ENCODE measurements at regions not wholly inside any gene's neighbourhood (a gene's known extent, or its start where the extent isn't known, plus 50 kb on each side); places are given as distances from the start of the nearest gene placed in this dataset.

DNA sequence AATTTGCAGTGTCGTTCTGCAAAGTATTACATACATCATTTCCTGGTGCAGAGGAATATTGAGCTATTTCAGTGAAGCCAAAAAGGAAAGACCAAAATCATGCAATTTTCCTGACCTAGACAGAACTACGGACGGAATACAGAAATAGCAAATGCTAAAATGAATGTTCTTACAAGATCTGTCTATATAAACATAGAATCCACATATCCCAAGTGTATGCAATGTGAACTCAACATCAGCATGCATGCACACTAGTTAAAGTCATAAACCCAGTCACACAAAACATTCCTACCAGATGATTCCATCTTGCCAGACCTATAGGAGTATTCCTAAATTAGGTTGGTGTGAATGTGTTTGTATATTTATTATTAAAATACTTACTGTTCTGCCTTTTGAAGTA is 383.7 kb upstream of the ZNF507 start:
- Histone ChIP-seq H3K4me1 (ENCODE audit: insufficient read depth, low read length) (peaks cover 64% of the 10 kb centered on the region), H3K79me2 (ENCODE audit: insufficient read depth, low read length) (no peaks in the 10 kb centered on the region), H3K4me3 (replicated peaks in 1 of 3; ENCODE audit: insufficient read depth in 1 of 3, low read depth in 2 of 3, low read length in 3 of 3) (no peak overlapping the region), H3K27ac (ENCODE audit: extremely low read length, insufficient read depth, low read length) (peak overlapping the region; percentile 66), H3K4me2 (ENCODE audit: low read depth, low read length) (no peak overlapping the region), H3K36me3 (replicated peaks in 1 of 2; ENCODE audit: control insufficient read depth in 1 of 2, insufficient read depth in 2 of 2, low read length in 2 of 2) (no peaks in the 10 kb centered on the region), H3K27me3 (ENCODE audit: control insufficient read depth in 1 of 2, insufficient read depth in 2 of 2, low read length in 2 of 2) (no peaks in the 10 kb centered on the region), H3K9me3 (ENCODE audit: low read length) (peaks cover 94% of the 10 kb centered on the region), H4K20me1 (ENCODE audit: insufficient read depth, low read length) (no peaks in the 10 kb centered on the region), H3K9ac (ENCODE audit: insufficient read depth, low read depth, low read length) (no peak overlapping the region), H2AFZ (ENCODE audit: low read length) (no peak overlapping the region)
- BruUV-seq (replicated peaks), result no TSS peak
- no peak for FAIRE-seq
- no peak for ATAC-seq
- no peak for TF ChIP-seq MBD4 (IDR thresholded peaks at IDR 0.05; ENCODE audit: borderline replicate concordance, low read length)
- no peak for TF ChIP-seq PREB (CRISPR knock-in tag; IDR thresholded peaks at IDR 0.05)
- TF ChIP-seq, protein P1, sequence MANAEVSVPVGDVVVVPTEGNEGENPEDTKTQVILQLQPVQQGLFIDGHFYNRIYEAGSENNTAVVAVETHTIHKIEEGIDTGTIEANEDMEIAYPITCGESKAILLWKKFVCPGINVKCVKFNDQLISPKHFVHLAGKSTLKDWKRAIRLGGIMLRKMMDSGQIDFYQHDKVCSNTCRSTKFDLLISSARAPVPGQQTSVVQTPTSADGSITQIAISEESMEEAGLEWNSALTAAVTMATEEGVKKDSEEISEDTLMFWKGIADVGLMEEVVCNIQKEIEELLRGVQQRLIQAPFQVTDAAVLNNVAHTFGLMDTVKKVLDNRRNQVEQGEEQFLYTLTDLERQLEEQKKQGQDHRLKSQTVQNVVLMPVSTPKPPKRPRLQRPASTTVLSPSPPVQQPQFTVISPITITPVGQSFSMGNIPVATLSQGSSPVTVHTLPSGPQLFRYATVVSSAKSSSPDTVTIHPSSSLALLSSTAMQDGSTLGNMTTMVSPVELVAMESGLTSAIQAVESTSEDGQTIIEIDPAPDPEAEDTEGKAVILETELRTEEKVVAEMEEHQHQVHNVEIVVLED (CRISPR knock-in tag; IDR thresholded peaks at IDR 0.05; ENCODE audit: borderline replicate concordance), result no peak
- TF ChIP-seq REXO4 (CRISPR knock-in tag; IDR thresholded peaks at IDR 0.05; ENCODE audit: borderline replicate concordance), result no peak
- no peak for TF ChIP-seq EP300 (IDR thresholded peaks at IDR 0.05; ENCODE audit: low read depth in 2 of 2, low read length in 2 of 2)
- TF ChIP-seq EP300 (CRISPR knock-in tag; IDR thresholded peaks at IDR 0.05; ENCODE audit: borderline replicate concordance), result no peak
- no peak for TF ChIP-seq TAF15 (IDR thresholded peaks at IDR 0.05; ENCODE audit: low read depth, low read length, poor library complexity, severe bottlenecking)
- no peak for TF ChIP-seq IRF1 (CRISPR knock-in tag; IDR thresholded peaks at IDR 0.05; ENCODE audit: low read depth)
- TF ChIP-seq NR2F2 (IDR thresholded peaks at IDR 0.05; ENCODE audit: borderline replicate concordance, low read depth), result no peak
- TF ChIP-seq ZSCAN20 (CRISPR knock-in tag; IDR thresholded peaks at IDR 0.05; ENCODE audit: borderline replicate concordance), result no peak
- no peak for TF ChIP-seq RCOR2 (CRISPR knock-in tag; IDR thresholded peaks at IDR 0.05)
- no peak for TF ChIP-seq ZNF816 (CRISPR knock-in tag; IDR thresholded peaks at IDR 0.05; ENCODE audit: borderline replicate concordance)
- no peak for TF ChIP-seq ZNF839 (CRISPR knock-in tag; IDR thresholded peaks at IDR 0.05; ENCODE audit: borderline replicate concordance)
- no peak for TF ChIP-seq RBAK (CRISPR knock-in tag; IDR thresholded peaks at IDR 0.05)
- TF ChIP-seq SIX4 (CRISPR knock-in tag; IDR thresholded peaks at IDR 0.05), result no peak
- DNase-seq (ENCODE audit: low spot score), result no peak
- intact Hi-C loops (cut with micrococcal nuclease; ENCODE audit: unreplicated experiment) (no loop called here), in situ Hi-C loops (cut with HindIII; ENCODE audit: extremely low pct_ligation_motif_present, low pct_unique_long_range_greater_than_20kb) (no loop called here)
- POLR2A ChIA-PET, result no interaction called here
- CTCF ChIA-PET (ENCODE audit: low intra/inter-chr PET ratio, low total read pairs), result no interaction called here
- WGBS (ENCODE audit: low lambda C conversion rate), result 75% methylated on average over 3 of the region's 3 CpGs

Data from HepG2 (cell line).